HCT116 (cell line): ENCODE measurements at regions not wholly inside any gene's neighbourhood (a gene's known extent, or its start where the extent isn't known, plus 50 kb on each side); places are given as distances from the start of the nearest gene placed in this dataset.

Experiments
- ATAC-seq: fragments of 200-7000 bp; cut with Tn5 transposase; 2 replicates; pipeline ENCODE4 v1.9.1; 2020; ENCODE audit warnings: mild to moderate bottlenecking, moderate library complexity
- BruUV-seq: library from RNA; stranded (reverse); fragments of 400-500 nt; replicated peaks from 2 replicates; lab custom pipeline; 2021; lab: Mats Ljungman, UMichigan
- CTCF ChIA-PET: fragments of 300-600 bp; sonication (Branson Sonifier 250); formaldehyde crosslinking; loops from one replicate; lab custom pipeline; 2021; ENCODE audit warnings: antibody characterized with exemption; lab: Charles Lee
- POLR2A ChIA-PET: fragments of 300-600, 350-600 bp; sonication (Branson Sonifier 250); formaldehyde crosslinking; loops from one replicate; lab custom pipeline; 2021; ENCODE audit warnings: antibody characterized with exemption; lab: Charles Lee
- RAD21 ChIA-PET, 2 experiments: fragments of 300-600 bp; sonication (Branson Sonifier 250); formaldehyde crosslinking; loops; one replicate each; lab custom pipeline; 2023; ENCODE audit warnings: low total read pairs in 2 of 2; ENCODE audit not compliant: uncharacterized antibody in 2 of 2, unreplicated experiment in 2 of 2, low non-redundant PET in 1 of 2; lab: Charles Lee
- DNase-seq: peaks from one replicate; pipeline ENCODE4 v3.0.0-alpha.2; 2010; ENCODE audit warnings: low read depth, low spot score
- H2AFZ ChIP-seq: fragments of 200-600 bp; shearing (Covaris generic), sonication (generic); 2 replicates; pipeline ENCODE4 v1.6.1; 2017; ENCODE audit warnings: low read depth, mixed run types, mixed read lengths, antibody characterized with exemption, low read length; ENCODE audit not compliant: poor library complexity, severe bottlenecking
- H3K27ac ChIP-seq: 2 replicates; pipeline ENCODE4 v1.5.1; 2012; ENCODE audit warnings: low read depth, low read length
- H3K27me3 ChIP-seq: fragments of 200-600 bp; sonication (generic); 2 replicates; pipeline ENCODE4 v1.6.1; 2016; ENCODE audit warnings: mixed run types, low read length, mixed read lengths; ENCODE audit not compliant: insufficient read depth
- H3K36me3 ChIP-seq, 2 experiments: fragments of 200-500 bp in 1 of 2; fragments of 200-600 bp in 1 of 2; sonication (Bioruptor generic) in 1 of 2; sonication (generic) in 1 of 2; 2 replicates each; pipeline versions ENCODE4 v1.5.1 to v1.6.1; 2014 to 2016; ENCODE audit warnings: low read length in 2 of 2, inconsistent platforms in 1 of 2, mixed read lengths in 1 of 2, mixed run types in 1 of 2; ENCODE audit not compliant: insufficient read depth in 2 of 2, control insufficient read depth in 1 of 2
- H3K4me1 ChIP-seq, 2 experiments: fragments of 200-600 bp in 1 of 2; sonication (generic) in 1 of 2; 2 replicates each; pipeline versions ENCODE4 v1.5.1 to v1.6.1; 2012 to 2017; ENCODE audit warnings: low read length in 2 of 2, inconsistent platforms in 1 of 2, mild to moderate bottlenecking in 1 of 2, mixed read lengths in 1 of 2, mixed run types in 1 of 2, moderate library complexity in 1 of 2; ENCODE audit not compliant: insufficient read depth in 2 of 2, control insufficient read depth in 1 of 2
- H3K4me2 ChIP-seq: fragments of 200-600 bp; sonication (generic); 2 replicates; pipeline ENCODE4 v1.6.1; 2017; ENCODE audit warnings: mixed run types, low read length, mixed read lengths
- H3K4me3 ChIP-seq, 2 experiments: fragments of 200-600 bp in 1 of 2; sonication (generic) in 1 of 2; replicated peaks in 1 of 2; 2 replicates each; pipeline ENCODE4 v1.5.1; 2011 to 2016; ENCODE audit warnings: low read length in 2 of 2, control low read depth in 1 of 2, low read depth in 1 of 2, mild to moderate bottlenecking in 1 of 2, mixed read lengths in 1 of 2, mixed run types in 1 of 2
- H3K79me2 ChIP-seq: fragments of 200-600 bp; sonication (generic); 2 replicates; pipeline ENCODE4 v1.6.1; 2017; ENCODE audit warnings: mild to moderate bottlenecking, mixed run types, low read length, moderate library complexity, mixed read lengths; ENCODE audit not compliant: insufficient read depth
- H3K9ac ChIP-seq: fragments of 200-600 bp; sonication (generic); 2 replicates; pipeline ENCODE4 v1.6.1; 2016; ENCODE audit warnings: low read length, mixed read lengths
- H3K9me2 ChIP-seq: fragments of 200-600 bp; sonication (generic), shearing (Covaris generic); 2 replicates; pipeline ENCODE4 v1.6.1; 2017; ENCODE audit warnings: mixed run types, mild to moderate bottlenecking, moderate library complexity; ENCODE audit not compliant: insufficient read depth
- H3K9me3 ChIP-seq, 2 experiments: fragments of 200-500 bp in 1 of 2; fragments of 200-600 bp in 1 of 2; sonication (Bioruptor generic) in 1 of 2; sonication (generic) in 1 of 2; 2 replicates each; pipeline ENCODE4 v1.6.1; 2014 to 2017; ENCODE audit warnings: low read length in 2 of 2, mixed read lengths in 2 of 2, inconsistent platforms in 1 of 2, low read depth in 1 of 2, mild to moderate bottlenecking in 1 of 2, mixed run types in 1 of 2, moderate library complexity in 1 of 2; ENCODE audit not compliant: control insufficient read depth in 1 of 2, insufficient read depth in 1 of 2
- H4K20me1 ChIP-seq: fragments of 200-600 bp; sonication (generic), shearing (Covaris generic); 2 replicates; pipeline ENCODE4 v1.6.1; 2017; ENCODE audit warnings: mixed run types, mild to moderate bottlenecking, moderate library complexity; ENCODE audit not compliant: insufficient read depth
- CBX3 ChIP-seq: IDR thresholded peaks from 2 replicates; pipeline ENCODE4 v1.6.1; 2012; ENCODE audit warnings: low read depth
- EZH2 ChIP-seq: fragments of 200-600 bp; sonication (generic); IDR thresholded peaks from 2 replicates; pipeline ENCODE4 v1.6.1; 2017; ENCODE audit warnings: antibody characterized with exemption, mixed run types
- POLR2A ChIP-seq: IDR thresholded peaks from 2 replicates; pipeline ENCODE4 v1.7.0; 2011; ENCODE audit warnings: borderline replicate concordance; ENCODE audit not compliant: insufficient read depth, insufficient read length; ENCODE audit errors: extremely low read depth
- RAD21 ChIP-seq: IDR thresholded peaks from 2 replicates; pipeline ENCODE4 v1.6.1; 2012; ENCODE audit warnings: low read depth, mild to moderate bottlenecking
- TCF7L2 ChIP-seq: IDR thresholded peaks from 2 replicates; pipeline ENCODE4 v1.7.0; 2011; ENCODE audit warnings: borderline replicate concordance, inconsistent platforms; ENCODE audit not compliant: insufficient read depth, insufficient read length; ENCODE audit errors: extremely low read depth
- intact Hi-C: fragments of 100-400 bp; cut with micrococcal nuclease; formaldehyde crosslinking; loops from 2 replicates; pipeline ENCODE4 v1.10.0; 2022
- TF ChIP-seq, protein P1 (sequence below): IDR thresholded peaks from 2 replicates; pipeline ENCODE4 v1.6.1; 2011; ENCODE audit warnings: mild to moderate bottlenecking, low read length, moderate library complexity; ENCODE audit not compliant: insufficient replicate concordance; ENCODE audit errors: extremely low read depth
- TF ChIP-seq, protein P2 (sequence below), 3 experiments: fragments of 200-600 bp in 1 of 3; sonication (generic) in 1 of 3; IDR thresholded peaks in 2 of 3; conservative IDR thresholded peaks in 1 of 3; 2 replicates each; pipeline ENCODE4 v1.5.1; 2012 to 2017; ENCODE audit warnings: low read depth in 2 of 3, low read length in 2 of 3, antibody characterized with exemption in 1 of 3, borderline replicate concordance in 1 of 3, control low read depth in 1 of 3, mild to moderate bottlenecking in 1 of 3, mixed read lengths in 1 of 3, mixed run types in 1 of 3, moderate library complexity in 1 of 3; ENCODE audit not compliant: insufficient read depth in 1 of 3
- TF ChIP-seq, protein P3 (sequence below): IDR thresholded peaks from 2 replicates; pipeline ENCODE4 v1.6.1; 2012

DNA sequence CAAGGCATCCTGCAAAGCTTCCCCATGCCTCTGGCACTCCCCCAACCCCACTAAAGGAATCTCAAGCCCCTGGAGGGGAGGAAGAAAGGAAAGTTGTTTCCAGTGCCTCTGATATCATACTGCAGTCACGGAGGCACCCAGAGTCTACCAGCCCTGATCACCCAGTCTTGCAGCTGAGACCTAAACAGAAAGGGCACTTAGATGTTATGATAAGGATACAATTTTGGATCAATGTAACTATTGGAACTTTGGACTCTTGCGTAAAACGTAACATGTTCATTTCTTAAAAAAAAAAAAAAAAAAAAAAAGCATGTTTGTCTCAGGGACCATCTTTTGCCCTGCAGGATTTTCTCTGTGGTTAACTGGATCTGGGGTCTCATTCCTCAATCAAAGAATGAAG lies 52.4 kb upstream of the COX10 start:
- Histone ChIP-seq H4K20me1 (no peaks in the 10 kb centered on the region), H3K9me2 (no peaks in the 10 kb centered on the region)
- no peak for ATAC-seq
- TF ChIP-seq EZH2 (no peak), RAD21 (no peak), TCF7L2 (no peak), CBX3 (no peak), POLR2A (no peak)
- TF ChIP-seq, protein P1, sequence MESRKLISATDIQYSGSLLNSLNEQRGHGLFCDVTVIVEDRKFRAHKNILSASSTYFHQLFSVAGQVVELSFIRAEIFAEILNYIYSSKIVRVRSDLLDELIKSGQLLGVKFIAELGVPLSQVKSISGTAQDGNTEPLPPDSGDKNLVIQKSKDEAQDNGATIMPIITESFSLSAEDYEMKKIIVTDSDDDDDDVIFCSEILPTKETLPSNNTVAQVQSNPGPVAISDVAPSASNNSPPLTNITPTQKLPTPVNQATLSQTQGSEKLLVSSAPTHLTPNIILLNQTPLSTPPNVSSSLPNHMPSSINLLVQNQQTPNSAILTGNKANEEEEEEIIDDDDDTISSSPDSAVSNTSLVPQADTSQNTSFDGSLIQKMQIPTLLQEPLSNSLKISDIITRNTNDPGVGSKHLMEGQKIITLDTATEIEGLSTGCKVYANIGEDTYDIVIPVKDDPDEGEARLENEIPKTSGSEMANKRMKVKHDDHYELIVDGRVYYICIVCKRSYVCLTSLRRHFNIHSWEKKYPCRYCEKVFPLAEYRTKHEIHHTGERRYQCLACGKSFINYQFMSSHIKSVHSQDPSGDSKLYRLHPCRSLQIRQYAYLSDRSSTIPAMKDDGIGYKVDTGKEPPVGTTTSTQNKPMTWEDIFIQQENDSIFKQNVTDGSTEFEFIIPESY, result no peak
- TF ChIP-seq, protein P2, sequence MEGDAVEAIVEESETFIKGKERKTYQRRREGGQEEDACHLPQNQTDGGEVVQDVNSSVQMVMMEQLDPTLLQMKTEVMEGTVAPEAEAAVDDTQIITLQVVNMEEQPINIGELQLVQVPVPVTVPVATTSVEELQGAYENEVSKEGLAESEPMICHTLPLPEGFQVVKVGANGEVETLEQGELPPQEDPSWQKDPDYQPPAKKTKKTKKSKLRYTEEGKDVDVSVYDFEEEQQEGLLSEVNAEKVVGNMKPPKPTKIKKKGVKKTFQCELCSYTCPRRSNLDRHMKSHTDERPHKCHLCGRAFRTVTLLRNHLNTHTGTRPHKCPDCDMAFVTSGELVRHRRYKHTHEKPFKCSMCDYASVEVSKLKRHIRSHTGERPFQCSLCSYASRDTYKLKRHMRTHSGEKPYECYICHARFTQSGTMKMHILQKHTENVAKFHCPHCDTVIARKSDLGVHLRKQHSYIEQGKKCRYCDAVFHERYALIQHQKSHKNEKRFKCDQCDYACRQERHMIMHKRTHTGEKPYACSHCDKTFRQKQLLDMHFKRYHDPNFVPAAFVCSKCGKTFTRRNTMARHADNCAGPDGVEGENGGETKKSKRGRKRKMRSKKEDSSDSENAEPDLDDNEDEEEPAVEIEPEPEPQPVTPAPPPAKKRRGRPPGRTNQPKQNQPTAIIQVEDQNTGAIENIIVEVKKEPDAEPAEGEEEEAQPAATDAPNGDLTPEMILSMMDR (IDR thresholded peaks at IDR 0.05 in 2 of 3, conservative IDR thresholded peaks at IDR 0.05 in 1 of 3; ENCODE audit: borderline replicate concordance in 1 of 3, insufficient read depth in 1 of 3, low read depth in 2 of 3, low read length in 2 of 3), result no peak
- TF ChIP-seq, protein P3, sequence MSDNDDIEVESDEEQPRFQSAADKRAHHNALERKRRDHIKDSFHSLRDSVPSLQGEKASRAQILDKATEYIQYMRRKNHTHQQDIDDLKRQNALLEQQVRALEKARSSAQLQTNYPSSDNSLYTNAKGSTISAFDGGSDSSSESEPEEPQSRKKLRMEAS, result no peak
- TF ChIP-seq, all 23 proteins: peak for 0
- H3K4me1 ChIP-seq, result peaks cover 0 to 4% of the 10 kb centered on the region in 2 experiments; a peak in 1 of 4 replicates
- CTCF ChIA-PET, result no interaction called here
- POLR2A ChIA-PET, result no interaction called here
- intact Hi-C loops, result no loop called here
- no peak overlapping the region for H3K27ac ChIP-seq
- RAD21 ChIA-PET, result no interaction called here
- BruUV-seq, result no TSS peak
- no peak for DNase-seq
- H3K9ac ChIP-seq, result no peak overlapping the region
- no peak overlapping the region for H2AFZ ChIP-seq
- H3K4me3 ChIP-seq, result no peak overlapping the region
- H3K9me3 ChIP-seq, result no peaks in the 10 kb centered on the region
- H3K36me3 ChIP-seq, result no peaks in the 10 kb centered on the region
- H3K4me2 ChIP-seq, result no peak overlapping the region
- no peaks in the 10 kb centered on the region for H3K27me3 ChIP-seq
- H3K79me2 ChIP-seq, result no peaks in the 10 kb centered on the region
